ENCODE measurements at regions not wholly inside any gene's neighbourhood (a gene's known extent, or its start where the extent isn't known, plus 50 kb on each side); places are given as distances from the start of the nearest gene placed in this dataset.

- TF ChIP-seq TSHZ1 (tag by site-specific recombination; IDR thresholded peaks at IDR 0.05; ENCODE audit: borderline replicate concordance) (no peak), GLI4 (tag by site-specific recombination; IDR thresholded peaks at IDR 0.05) (no peak), ZNF514 (tag by site-specific recombination; IDR thresholded peaks at IDR 0.05) (no peak), ZEB2 (tag by site-specific recombination; IDR thresholded peaks at IDR 0.05) (no peak), ZNF138 (tag by site-specific recombination; IDR thresholded peaks at IDR 0.05; ENCODE audit: borderline replicate concordance) (no peak), IKZF3 (tag by site-specific recombination; IDR thresholded peaks at IDR 0.05) (no peak), YY2 (tag by site-specific recombination; IDR thresholded peaks at IDR 0.05) (no peak), ZNF211 (tag by site-specific recombination; IDR thresholded peaks at IDR 0.05; ENCODE audit: low read depth) (no peak)
- TF ChIP-seq, protein P1, sequence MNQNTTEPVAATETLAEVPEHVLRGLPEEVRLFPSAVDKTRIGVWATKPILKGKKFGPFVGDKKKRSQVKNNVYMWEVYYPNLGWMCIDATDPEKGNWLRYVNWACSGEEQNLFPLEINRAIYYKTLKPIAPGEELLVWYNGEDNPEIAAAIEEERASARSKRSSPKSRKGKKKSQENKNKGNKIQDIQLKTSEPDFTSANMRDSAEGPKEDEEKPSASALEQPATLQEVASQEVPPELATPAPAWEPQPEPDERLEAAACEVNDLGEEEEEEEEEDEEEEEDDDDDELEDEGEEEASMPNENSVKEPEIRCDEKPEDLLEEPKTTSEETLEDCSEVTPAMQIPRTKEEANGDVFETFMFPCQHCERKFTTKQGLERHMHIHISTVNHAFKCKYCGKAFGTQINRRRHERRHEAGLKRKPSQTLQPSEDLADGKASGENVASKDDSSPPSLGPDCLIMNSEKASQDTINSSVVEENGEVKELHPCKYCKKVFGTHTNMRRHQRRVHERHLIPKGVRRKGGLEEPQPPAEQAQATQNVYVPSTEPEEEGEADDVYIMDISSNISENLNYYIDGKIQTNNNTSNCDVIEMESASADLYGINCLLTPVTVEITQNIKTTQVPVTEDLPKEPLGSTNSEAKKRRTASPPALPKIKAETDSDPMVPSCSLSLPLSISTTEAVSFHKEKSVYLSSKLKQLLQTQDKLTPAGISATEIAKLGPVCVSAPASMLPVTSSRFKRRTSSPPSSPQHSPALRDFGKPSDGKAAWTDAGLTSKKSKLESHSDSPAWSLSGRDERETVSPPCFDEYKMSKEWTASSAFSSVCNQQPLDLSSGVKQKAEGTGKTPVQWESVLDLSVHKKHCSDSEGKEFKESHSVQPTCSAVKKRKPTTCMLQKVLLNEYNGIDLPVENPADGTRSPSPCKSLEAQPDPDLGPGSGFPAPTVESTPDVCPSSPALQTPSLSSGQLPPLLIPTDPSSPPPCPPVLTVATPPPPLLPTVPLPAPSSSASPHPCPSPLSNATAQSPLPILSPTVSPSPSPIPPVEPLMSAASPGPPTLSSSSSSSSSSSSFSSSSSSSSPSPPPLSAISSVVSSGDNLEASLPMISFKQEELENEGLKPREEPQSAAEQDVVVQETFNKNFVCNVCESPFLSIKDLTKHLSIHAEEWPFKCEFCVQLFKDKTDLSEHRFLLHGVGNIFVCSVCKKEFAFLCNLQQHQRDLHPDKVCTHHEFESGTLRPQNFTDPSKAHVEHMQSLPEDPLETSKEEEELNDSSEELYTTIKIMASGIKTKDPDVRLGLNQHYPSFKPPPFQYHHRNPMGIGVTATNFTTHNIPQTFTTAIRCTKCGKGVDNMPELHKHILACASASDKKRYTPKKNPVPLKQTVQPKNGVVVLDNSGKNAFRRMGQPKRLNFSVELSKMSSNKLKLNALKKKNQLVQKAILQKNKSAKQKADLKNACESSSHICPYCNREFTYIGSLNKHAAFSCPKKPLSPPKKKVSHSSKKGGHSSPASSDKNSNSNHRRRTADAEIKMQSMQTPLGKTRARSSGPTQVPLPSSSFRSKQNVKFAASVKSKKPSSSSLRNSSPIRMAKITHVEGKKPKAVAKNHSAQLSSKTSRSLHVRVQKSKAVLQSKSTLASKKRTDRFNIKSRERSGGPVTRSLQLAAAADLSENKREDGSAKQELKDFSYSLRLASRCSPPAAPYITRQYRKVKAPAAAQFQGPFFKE (tag by site-specific recombination; IDR thresholded peaks at IDR 0.05; ENCODE audit: borderline replicate concordance): no peak
Observed at GRCh38 chr5:37999593-37999992, 159.8 kb upstream of the GDNF start (continued).

- ChIA-PET POLR2A (no interaction called here), CTCF (no interaction called here)
- TF ChIP-seq SCRT2 (tag by site-specific recombination; IDR thresholded peaks at IDR 0.05): no peak
- Histone ChIP-seq H3K27ac (ENCODE audit: extremely low read depth, low read depth, low read length) (no peak overlapping the region), H3K36me3 (ENCODE audit: control insufficient read depth in 2 of 2, insufficient read depth in 1 of 2, low read length in 2 of 2) (no peaks in the 10 kb centered on the region), H3K4me3 (ENCODE audit: low read depth, low read length) (no peak overlapping the region), H3K4me1 (ENCODE audit: control insufficient read depth, insufficient read depth, low read length) (no peaks in the 10 kb centered on the region), H3K9me3 (ENCODE audit: control insufficient read depth, insufficient read depth, low read depth, low read length) (no peaks in the 10 kb centered on the region)
Observed at GRCh38 chr5:37996918-37997317, 157.1 kb upstream of the GDNF start.

- no peaks in the 10 kb centered on the region for H3K36me3 ChIP-seq (ENCODE audit: control insufficient read depth in 2 of 2, insufficient read depth in 1 of 2, low read length in 2 of 2)
- POLR2A ChIA-PET: no interaction called here
- no peak for TF ChIP-seq ZNF501 (tag by site-specific recombination; IDR thresholded peaks at IDR 0.05)
- TF ChIP-seq GLI4 (tag by site-specific recombination; IDR thresholded peaks at IDR 0.05): no peak
- TF ChIP-seq ZNF16 (tag by site-specific recombination; IDR thresholded peaks at IDR 0.05; ENCODE audit: low read depth): no peak
- no peak for TF ChIP-seq ZXDB (tag by site-specific recombination; IDR thresholded peaks at IDR 0.05)
- TF ChIP-seq ZNF701 (tag by site-specific recombination; IDR thresholded peaks at IDR 0.05): no peak
- H3K4me1 ChIP-seq (ENCODE audit: control insufficient read depth, insufficient read depth, low read length): no peaks in the 10 kb centered on the region
- CTCF ChIA-PET: no interaction called here
- no peaks in the 10 kb centered on the region for H3K9me3 ChIP-seq (ENCODE audit: control insufficient read depth, insufficient read depth, low read depth, low read length)
- no peak overlapping the region for H3K27ac ChIP-seq (ENCODE audit: extremely low read depth, low read depth, low read length)
- no peak overlapping the region for H3K4me3 ChIP-seq (ENCODE audit: low read depth, low read length)
Observed at GRCh38 chr5:37994729-37995128, 154.9 kb upstream of the GDNF start.

Data from HEK293 (cell line).